HepG2 (cell line): ENCODE measurements at regions not wholly inside any gene's neighbourhood (a gene's known extent, or its start where the extent isn't known, plus 50 kb on each side); places are given as distances from the start of the nearest gene placed in this dataset.
A peak's percentile ranks its signal among the peaks of the same experiment; 100 is the strongest.

Experiments
- BCL6 ChIP-seq: IDR thresholded peaks from 2 replicates; pipeline ENCODE4 v1.6.1; 2016; ENCODE audit warnings: missing genetic modification reagents, missing compliant biosample characterization
- CAMTA2 ChIP-seq: sonication (generic); formaldehyde crosslinking; IDR thresholded peaks from 2 replicates; pipeline ENCODE4 v1.4.0; 2020; ENCODE audit warnings: mild to moderate bottlenecking, missing genetic modification reagents, borderline replicate concordance
- CENPX ChIP-seq: sonication (generic); formaldehyde crosslinking; IDR thresholded peaks from 2 replicates; pipeline ENCODE4 v1.9.0; 2021; ENCODE audit warnings: mild to moderate bottlenecking, missing genetic modification reagents, moderate library complexity
- DRAP1 ChIP-seq: IDR thresholded peaks from 2 replicates; pipeline ENCODE4 v1.6.1; 2016; ENCODE audit warnings: missing genetic modification reagents, missing compliant biosample characterization
- EEA1 ChIP-seq: sonication (generic); formaldehyde crosslinking; IDR thresholded peaks from 2 replicates; pipeline ENCODE4 v1.5.1; 2020; ENCODE audit warnings: mild to moderate bottlenecking, missing genetic modification reagents, borderline replicate concordance
- ERF ChIP-seq: IDR thresholded peaks from 2 replicates; pipeline ENCODE4 v1.6.1; 2018; ENCODE audit warnings: missing biosample characterization, missing genetic modification reagents
- FOXO1 ChIP-seq: sonication (generic); formaldehyde crosslinking; IDR thresholded peaks from 2 replicates; pipeline ENCODE4 v1.4.0; 2020; ENCODE audit warnings: missing genetic modification reagents
- FOXP4 ChIP-seq: sonication (generic); formaldehyde crosslinking; IDR thresholded peaks from 2 replicates; pipeline ENCODE4 v1.4.0; 2020; ENCODE audit warnings: missing genetic modification reagents
- HMG20B ChIP-seq: conservative IDR thresholded peaks from 2 replicates; pipeline ENCODE4 v1.6.1; 2016; ENCODE audit warnings: missing genetic modification reagents, missing compliant biosample characterization
- HMGA1 ChIP-seq: sonication (generic); formaldehyde crosslinking; conservative IDR thresholded peaks from 2 replicates; pipeline ENCODE4 v1.4.0; 2020; ENCODE audit warnings: missing genetic modification reagents
- NPAS2 ChIP-seq: sonication (generic); formaldehyde crosslinking; IDR thresholded peaks from 2 replicates; pipeline ENCODE4 v1.8.0; 2022; ENCODE audit warnings: mild to moderate bottlenecking, missing genetic modification reagents, borderline replicate concordance
- REPIN1 ChIP-seq: sonication (generic); formaldehyde crosslinking; IDR thresholded peaks from 2 replicates; pipeline ENCODE4 v1.8.0; 2022; ENCODE audit warnings: missing genetic modification reagents, low read depth, mild to moderate bottlenecking, borderline replicate concordance
- RXRA ChIP-seq: sonication (generic); formaldehyde crosslinking; IDR thresholded peaks from 2 replicates; pipeline ENCODE4 v1.5.1; 2020; ENCODE audit warnings: missing genetic modification reagents
- YY1 ChIP-seq: IDR thresholded peaks from 2 replicates; pipeline ENCODE4 v1.6.1; 2011; ENCODE audit warnings: low read length, low read depth, moderate library complexity, mild to moderate bottlenecking; ENCODE audit not compliant: insufficient read depth, insufficient replicate concordance
- ZBTB21 ChIP-seq: sonication (generic); formaldehyde crosslinking; IDR thresholded peaks from 2 replicates; pipeline ENCODE4 v1.4.0; 2020; ENCODE audit warnings: missing genetic modification reagents
- ZFAT ChIP-seq: sonication (generic); formaldehyde crosslinking; conservative IDR thresholded peaks from 2 replicates; pipeline ENCODE4 v1.8.1; 2023; ENCODE audit warnings: missing genetic modification reagents, inconsistent platforms
- ZNF12 ChIP-seq: sonication (generic); formaldehyde crosslinking; IDR thresholded peaks from 2 replicates; pipeline ENCODE4 v1.5.0; 2020; ENCODE audit warnings: missing genetic modification reagents
- ZNF331 ChIP-seq: sonication (generic); formaldehyde crosslinking; IDR thresholded peaks from 2 replicates; pipeline ENCODE4 v1.4.0; 2020; ENCODE audit warnings: missing genetic modification reagents
- ZNF687 ChIP-seq: sonication (generic); formaldehyde crosslinking; IDR thresholded peaks from 2 replicates; pipeline ENCODE4 v1.5.1; 2020; ENCODE audit warnings: mild to moderate bottlenecking, missing genetic modification reagents, moderate library complexity
- ZNF773 ChIP-seq: sonication (generic); formaldehyde crosslinking; IDR thresholded peaks from 2 replicates; pipeline ENCODE4 v1.4.0; 2020; ENCODE audit warnings: missing genetic modification reagents, borderline replicate concordance
- ZSCAN25 ChIP-seq: sonication (generic); formaldehyde crosslinking; IDR thresholded peaks from 2 replicates; pipeline ENCODE4 v1.8.0; 2022; ENCODE audit warnings: mild to moderate bottlenecking, missing genetic modification reagents
- ZXDC ChIP-seq: sonication (generic); formaldehyde crosslinking; IDR thresholded peaks from 2 replicates; pipeline ENCODE4 v1.5.0; 2020; ENCODE audit warnings: mild to moderate bottlenecking, missing genetic modification reagents

- TF ChIP-seq NPAS2 (CRISPR knock-in tag), result no peak
- TF ChIP-seq BCL6 (CRISPR knock-in tag), result 0 out of 2 replicates have a peak, but pooled peaks have one; percentile 10
- TF ChIP-seq ZBTB21 (CRISPR knock-in tag), result no peak
- TF ChIP-seq DRAP1 (CRISPR knock-in tag), result no peak
- TF ChIP-seq EEA1 (CRISPR knock-in tag), result peak; percentile 48; the same call in 1 of the 2 replicates
- TF ChIP-seq ZSCAN25 (CRISPR knock-in tag), result no peak
- TF ChIP-seq HMGA1 (CRISPR knock-in tag), result no peak
- no peak for TF ChIP-seq ZNF773 (CRISPR knock-in tag)
- TF ChIP-seq HMG20B, result no peak
- TF ChIP-seq FOXO1 (CRISPR knock-in tag), result no peak
- no peak for TF ChIP-seq REPIN1
- TF ChIP-seq CAMTA2 (CRISPR knock-in tag), result no peak; the same call in 1 of the 2 replicates
- peak; percentile 54 for TF ChIP-seq ZNF687 (CRISPR knock-in tag)
- no peak for TF ChIP-seq ZXDC (CRISPR knock-in tag)
- TF ChIP-seq ERF (CRISPR knock-in tag), result 0 out of 2 replicates have a peak, but pooled peaks have one; percentile 16
- no peak for TF ChIP-seq ZFAT (CRISPR knock-in tag)
- TF ChIP-seq YY1, result no peak
- peak; percentile 81 for TF ChIP-seq ZNF331 (CRISPR knock-in tag)
- TF ChIP-seq FOXP4 (CRISPR knock-in tag), result 0 out of 2 replicates have a peak, but pooled peaks have one; percentile 21
- TF ChIP-seq RXRA, result 0 out of 2 replicates have a peak, but pooled peaks have one; percentile 26
- no peak for TF ChIP-seq CENPX
- no peak for TF ChIP-seq ZNF12 (CRISPR knock-in tag)
Observed at GRCh38 chr10:30186371-30186875, 127.0 kb upstream of the JCAD start (continued).
